ENCODE measurements at regions not wholly inside any gene's neighbourhood (a gene's known extent, or its start where the extent isn't known, plus 50 kb on each side); places are given as distances from the start of the nearest gene placed in this dataset.

- H3K27me3 ChIP-seq (replicated peaks; ENCODE audit: insufficient read depth), result no peaks in the 10 kb centered on the region
- 76% methylated on average over 1 of the region's 1 CpG for WGBS
These were observed 413.4 kb upstream of the PCDH9 start for GRCh38 chr13:67643516-67644055.

DNA sequence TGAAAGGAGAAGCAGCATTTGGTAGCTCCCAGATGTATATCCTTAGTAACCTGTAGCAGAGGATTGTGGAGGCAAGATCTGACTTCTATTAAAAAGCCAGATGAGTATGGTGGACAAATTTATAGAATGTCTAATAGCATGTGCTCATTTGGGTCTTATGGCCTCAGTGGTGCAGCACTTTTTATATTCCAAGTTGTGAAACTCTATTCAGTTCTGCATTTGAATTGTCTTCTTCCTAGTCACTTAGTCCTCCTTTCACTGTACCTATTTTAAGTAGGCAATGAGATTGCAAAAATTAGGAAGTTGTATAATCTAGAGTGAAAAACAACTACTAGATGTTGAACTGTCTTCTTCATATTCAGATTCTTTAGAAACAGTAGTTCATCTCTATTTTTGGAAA, 412.5 kb upstream of the PCDH9 start:
- no peak for DNase-seq (ENCODE audit: low spot score)
- TF ChIP-seq POLR2A (IDR thresholded peaks at IDR 0.05), result no peak
- TF ChIP-seq, protein P1, sequence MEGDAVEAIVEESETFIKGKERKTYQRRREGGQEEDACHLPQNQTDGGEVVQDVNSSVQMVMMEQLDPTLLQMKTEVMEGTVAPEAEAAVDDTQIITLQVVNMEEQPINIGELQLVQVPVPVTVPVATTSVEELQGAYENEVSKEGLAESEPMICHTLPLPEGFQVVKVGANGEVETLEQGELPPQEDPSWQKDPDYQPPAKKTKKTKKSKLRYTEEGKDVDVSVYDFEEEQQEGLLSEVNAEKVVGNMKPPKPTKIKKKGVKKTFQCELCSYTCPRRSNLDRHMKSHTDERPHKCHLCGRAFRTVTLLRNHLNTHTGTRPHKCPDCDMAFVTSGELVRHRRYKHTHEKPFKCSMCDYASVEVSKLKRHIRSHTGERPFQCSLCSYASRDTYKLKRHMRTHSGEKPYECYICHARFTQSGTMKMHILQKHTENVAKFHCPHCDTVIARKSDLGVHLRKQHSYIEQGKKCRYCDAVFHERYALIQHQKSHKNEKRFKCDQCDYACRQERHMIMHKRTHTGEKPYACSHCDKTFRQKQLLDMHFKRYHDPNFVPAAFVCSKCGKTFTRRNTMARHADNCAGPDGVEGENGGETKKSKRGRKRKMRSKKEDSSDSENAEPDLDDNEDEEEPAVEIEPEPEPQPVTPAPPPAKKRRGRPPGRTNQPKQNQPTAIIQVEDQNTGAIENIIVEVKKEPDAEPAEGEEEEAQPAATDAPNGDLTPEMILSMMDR (IDR thresholded peaks at IDR 0.05), result no peak
- TF ChIP-seq POLR2AphosphoS5 (IDR thresholded peaks at IDR 0.05), result no peak
- intact Hi-C loops (cut with DNase I), result no loop called here
- Histone ChIP-seq H3K27ac (no peak overlapping the region), H3K4me1 (replicated peaks) (no peaks in the 10 kb centered on the region), H3K9me3 (no peaks in the 10 kb centered on the region), H3K4me3 (no peak overlapping the region), H3K36me3 (no peaks in the 10 kb centered on the region), H3K27me3 (replicated peaks; ENCODE audit: insufficient read depth) (no peaks in the 10 kb centered on the region)

More at GRCh38 chr13:67643516-67644055, 413.4 kb upstream of the PCDH9 start:
- Histone ChIP-seq H3K9me3 (no peaks in the 10 kb centered on the region), H3K27ac (no peak overlapping the region), H3K4me3 (no peak overlapping the region), H3K4me1 (replicated peaks) (no peaks in the 10 kb centered on the region), H3K36me3 (no peaks in the 10 kb centered on the region)
- DNase-seq (ENCODE audit: low spot score), result no peak
- TF ChIP-seq, protein P1 (IDR thresholded peaks at IDR 0.05), result no peak
- TF ChIP-seq POLR2A (IDR thresholded peaks at IDR 0.05) (no peak), POLR2AphosphoS5 (IDR thresholded peaks at IDR 0.05) (no peak)
- intact Hi-C loops (cut with DNase I), result no loop called here

- intact Hi-C loops (cut with DNase I), result no loop called here
- TF ChIP-seq, protein P1 (IDR thresholded peaks at IDR 0.05), result no peak
- TF ChIP-seq POLR2AphosphoS5 (IDR thresholded peaks at IDR 0.05) (no peak), POLR2A (IDR thresholded peaks at IDR 0.05) (no peak)
- WGBS, result 76% methylated on average over 3 of the region's 3 CpGs
- no peak overlapping the region for H3K4me3 ChIP-seq
- no peak for DNase-seq (ENCODE audit: low spot score)
- no peaks in the 10 kb centered on the region for H3K36me3 ChIP-seq
- no peaks in the 10 kb centered on the region for H3K4me1 ChIP-seq (replicated peaks)
- H3K27ac ChIP-seq, result no peak overlapping the region
- no peaks in the 10 kb centered on the region for H3K27me3 ChIP-seq (replicated peaks; ENCODE audit: insufficient read depth)
- H3K9me3 ChIP-seq, result no peaks in the 10 kb centered on the region
These were observed 405.6 kb upstream of the PCDH9 start for GRCh38 chr13:67635754-67636153.

DNA sequence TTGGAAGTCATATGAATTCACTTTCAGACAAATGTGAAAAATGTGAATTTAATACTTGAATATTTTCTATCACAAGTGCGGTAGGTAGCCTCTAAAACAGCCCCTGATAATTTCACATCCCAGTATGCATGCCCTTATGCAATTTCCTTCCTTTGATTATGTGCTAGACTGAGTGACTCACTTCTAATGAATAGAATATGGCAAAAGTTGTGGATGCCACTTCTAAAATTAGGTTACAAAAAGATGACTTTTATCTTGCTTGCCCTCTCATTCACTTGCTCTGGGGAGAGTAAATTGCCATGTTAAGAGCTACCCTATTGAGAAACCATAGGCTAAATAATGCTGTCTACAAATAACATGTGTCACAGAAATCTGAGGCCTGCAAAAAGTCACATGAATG, 402.5 kb upstream of the PCDH9 start:
- no peaks in the 10 kb centered on the region for H3K27me3 ChIP-seq (replicated peaks; ENCODE audit: insufficient read depth)
- no peaks in the 10 kb centered on the region for H3K36me3 ChIP-seq
- no peak for TF ChIP-seq POLR2A (IDR thresholded peaks at IDR 0.05)
- H3K4me1 ChIP-seq (replicated peaks), result no peaks in the 10 kb centered on the region
- no peaks in the 10 kb centered on the region for H3K9me3 ChIP-seq
- H3K27ac ChIP-seq, result no peak overlapping the region
- no peak for DNase-seq (ENCODE audit: low spot score)
- no peak overlapping the region for H3K4me3 ChIP-seq
- intact Hi-C loops (cut with DNase I), result no loop called here
- WGBS, result 80% methylated on average over 1 of the region's 1 CpG

DNA sequence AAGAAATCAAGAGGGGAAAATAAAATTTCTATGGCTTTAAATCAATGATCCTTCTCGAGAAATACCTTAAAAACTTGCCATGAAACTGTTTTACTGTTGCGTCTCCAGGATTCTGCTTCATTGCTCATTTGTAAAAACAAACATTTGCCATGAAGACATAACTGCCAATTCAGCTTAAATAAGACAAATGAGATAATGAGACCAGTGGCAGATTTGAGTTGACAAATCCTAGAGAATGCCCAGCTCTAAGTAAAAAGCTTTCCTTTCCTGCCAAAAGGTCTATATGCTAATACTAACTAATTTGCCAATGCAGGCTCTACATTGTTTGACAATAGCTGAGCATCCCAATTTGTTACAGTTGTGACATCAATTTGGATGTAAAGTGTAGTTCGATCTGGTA, 400.5 kb upstream of the PCDH9 start:
- H3K4me3 ChIP-seq, result no peak overlapping the region
- intact Hi-C loops (cut with DNase I), result no loop called here
- WGBS, result 57% methylated on average over 3 of the region's 3 CpGs
- H3K27ac ChIP-seq, result no peak overlapping the region
- H3K9me3 ChIP-seq, result no peaks in the 10 kb centered on the region
- no peaks in the 10 kb centered on the region for H3K4me1 ChIP-seq (replicated peaks)
- TF ChIP-seq POLR2A (IDR thresholded peaks at IDR 0.05) (no peak), POLR2AphosphoS5 (IDR thresholded peaks at IDR 0.05) (no peak)
- TF ChIP-seq, protein P1 (IDR thresholded peaks at IDR 0.05), result no peak
- no peaks in the 10 kb centered on the region for H3K36me3 ChIP-seq
- no peak for DNase-seq (ENCODE audit: low spot score)
- H3K27me3 ChIP-seq (replicated peaks; ENCODE audit: insufficient read depth), result no peaks in the 10 kb centered on the region
